ENCODE measurements at regions not wholly inside any gene's neighbourhood (a gene's known extent, or its start where the extent isn't known, plus 50 kb on each side); places are given as distances from the start of the nearest gene placed in this dataset.

- H3K9me3 ChIP-seq: no peaks in the 10 kb centered on the region
- ATAC-seq: no peak
- H3K27me3 ChIP-seq: no peaks in the 10 kb centered on the region
- H3K4me1 ChIP-seq: no peaks in the 10 kb centered on the region
- no peak overlapping the region for H3K27ac ChIP-seq
- TF ChIP-seq CTCF (IDR thresholded peaks at IDR 0.05): no peak
- no peaks in the 10 kb centered on the region for H3K36me3 ChIP-seq
- H3K4me3 ChIP-seq: no peak overlapping the region
- DNase-seq: no peak
- intact Hi-C loops (cut with DNase I): no loop called here
Measured at GRCh38 chr10:42477170-42477569, 161.2 kb downstream of the ZNF33B start.

- DNase-seq (no peak), ATAC-seq (peak; percentile 25)
- H3K4me1 ChIP-seq: no peaks in the 10 kb centered on the region
- no peaks in the 10 kb centered on the region for H3K9me3 ChIP-seq
- intact Hi-C loops (cut with DNase I): no loop called here
- peak overlapping the region; percentile 46 for H3K4me3 ChIP-seq
- no peak for TF ChIP-seq CTCF (IDR thresholded peaks at IDR 0.05)
- no peaks in the 10 kb centered on the region for H3K27me3 ChIP-seq
- no peaks in the 10 kb centered on the region for H3K36me3 ChIP-seq
- peak overlapping the region; percentile 11 for H3K27ac ChIP-seq
Measured at GRCh38 chr10:42476101-42476500, 162.3 kb downstream of the ZNF33B start.

- intact Hi-C loops (cut with DNase I): no loop called here
- peak overlapping the region; percentile 11 for H3K27ac ChIP-seq
Measured at GRCh38 chr10:42475168-42476098, 162.9 kb downstream of the ZNF33B start.

GRCh38 chr10:42454313-42454712, 184.1 kb downstream of the ZNF33B start:
- no peak overlapping the region for H3K27ac ChIP-seq
- intact Hi-C loops (cut with DNase I): no loop called here
- H3K27me3 ChIP-seq: no peaks in the 10 kb centered on the region
- no peak for DNase-seq
- H3K36me3 ChIP-seq: no peaks in the 10 kb centered on the region
- peak; percentile 35 for ATAC-seq
- no peak for TF ChIP-seq CTCF (IDR thresholded peaks at IDR 0.05)
- H3K4me1 ChIP-seq: no peaks in the 10 kb centered on the region
- H3K9me3 ChIP-seq: no peaks in the 10 kb centered on the region
- no peak overlapping the region for H3K4me3 ChIP-seq

More at GRCh38 chr10:42475168-42476098, 162.9 kb downstream of the ZNF33B start:
- DNase-seq: no peak
- no peaks in the 10 kb centered on the region for H3K36me3 ChIP-seq
- ATAC-seq: peak; percentile 68
- no peak for TF ChIP-seq CTCF (IDR thresholded peaks at IDR 0.05)
- H3K4me3 ChIP-seq: peak overlapping the region; percentile 46
- H3K4me1 ChIP-seq: no peaks in the 10 kb centered on the region
- no peaks in the 10 kb centered on the region for H3K27me3 ChIP-seq
- H3K9me3 ChIP-seq: no peaks in the 10 kb centered on the region

GRCh38 chr10:42431095-42431494, 207.3 kb downstream of the ZNF33B start:
- Histone ChIP-seq H3K27me3 (no peaks in the 10 kb centered on the region), H3K27ac (no peak overlapping the region), H3K4me3 (no peak overlapping the region), H3K36me3 (no peaks in the 10 kb centered on the region), H3K9me3 (no peaks in the 10 kb centered on the region), H3K4me1 (no peaks in the 10 kb centered on the region)
- no peak for DNase-seq
- ATAC-seq: no peak
- intact Hi-C loops (cut with DNase I): no loop called here
- TF ChIP-seq CTCF (IDR thresholded peaks at IDR 0.05): no peak

All from upper lobe of right lung (tissue), 1 donor.